ENCODE measurements at regions not wholly inside any gene's neighbourhood (a gene's known extent, or its start where the extent isn't known, plus 50 kb on each side); places are given as distances from the start of the nearest gene placed in this dataset.

DNA sequence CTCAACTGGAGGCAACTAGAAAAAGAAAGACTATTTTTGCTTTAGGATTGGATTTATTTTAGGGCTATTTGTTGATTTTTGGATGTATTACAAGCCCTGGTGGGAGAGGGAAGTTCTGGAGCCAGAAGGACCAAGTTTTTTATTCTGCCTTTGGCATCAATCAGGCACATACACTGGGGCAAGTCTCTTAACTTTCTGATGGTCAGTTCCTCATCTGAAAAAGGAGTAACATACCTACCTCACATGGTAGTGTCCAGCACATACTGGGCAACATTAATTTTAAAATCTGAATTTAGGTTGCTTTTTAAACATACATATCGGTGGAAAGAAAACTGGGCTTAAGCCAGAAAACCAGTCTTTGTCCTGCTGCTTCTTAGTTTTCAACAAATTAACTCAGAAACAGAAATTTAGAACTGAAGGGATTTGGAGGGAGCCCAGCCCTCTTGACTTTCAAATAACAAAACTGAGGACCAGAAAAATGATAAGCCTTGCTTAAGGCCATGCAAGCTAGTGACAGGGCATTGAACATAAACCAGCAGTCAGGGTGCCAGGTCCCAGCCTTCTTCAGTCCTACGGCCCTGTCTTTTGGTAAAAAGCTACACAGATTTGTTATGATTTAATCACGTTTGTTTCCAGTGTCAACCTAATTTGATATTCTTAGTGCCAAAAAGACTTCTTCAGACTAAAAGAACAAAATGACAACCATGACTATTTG, 90.2 kb upstream of the SLC38A2 start:
- no peak for DNase-seq

DNA sequence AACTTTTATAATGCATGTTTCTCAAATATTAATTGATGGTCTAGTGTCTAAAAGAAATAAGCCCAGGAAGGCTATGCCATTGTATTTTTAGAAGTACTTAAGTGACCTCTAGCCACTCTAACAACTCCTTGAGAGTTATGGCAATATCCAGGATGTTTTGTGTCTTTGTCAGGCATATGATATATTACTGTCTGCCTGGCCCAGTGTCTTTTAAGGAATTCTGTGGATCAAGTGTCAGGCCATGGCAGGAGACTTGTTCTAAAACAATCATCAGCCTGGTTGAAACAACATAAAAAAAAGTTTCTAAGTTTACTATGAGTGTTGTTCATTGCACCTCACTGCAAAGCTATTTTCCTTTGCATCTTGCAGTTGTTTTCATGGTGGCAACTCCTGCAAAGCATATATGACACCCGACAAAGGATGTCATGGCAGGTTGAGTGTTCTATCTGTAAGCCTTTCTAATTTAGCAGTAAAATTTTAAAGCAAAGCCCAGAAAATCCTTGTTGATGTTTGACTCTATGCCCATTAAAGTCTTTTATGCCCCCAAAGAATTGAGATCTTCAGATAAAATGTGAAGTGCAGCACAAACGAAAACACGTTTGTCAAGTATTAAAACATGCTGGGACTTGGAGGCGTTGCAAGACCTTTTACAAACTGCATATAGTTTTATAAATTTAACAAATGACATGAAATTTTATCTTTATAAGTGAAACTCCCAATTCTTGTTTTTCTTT, 89.5 kb upstream of the SLC38A2 start:
- DNase-seq = no peak

DNA sequence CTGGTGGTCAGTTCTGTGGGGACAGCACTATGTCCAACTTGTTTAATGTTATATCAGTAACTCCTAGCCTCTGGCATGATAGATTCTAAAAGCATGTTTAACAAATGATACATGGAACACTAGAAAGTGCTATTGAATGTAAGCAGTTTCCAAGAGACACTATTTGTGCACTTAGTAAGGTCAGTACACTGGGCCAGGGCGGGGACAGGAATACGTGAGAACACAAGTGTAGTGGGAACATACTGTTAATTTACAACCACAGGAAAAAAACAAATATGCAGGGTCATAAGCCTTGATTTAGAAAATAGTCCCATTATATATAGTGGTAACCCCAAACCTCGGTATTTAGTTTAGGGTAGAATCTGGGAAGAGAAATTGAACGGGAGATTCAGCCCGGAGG, 88.9 kb upstream of the SLC38A2 start:
- DNase-seq = no peak

DNA sequence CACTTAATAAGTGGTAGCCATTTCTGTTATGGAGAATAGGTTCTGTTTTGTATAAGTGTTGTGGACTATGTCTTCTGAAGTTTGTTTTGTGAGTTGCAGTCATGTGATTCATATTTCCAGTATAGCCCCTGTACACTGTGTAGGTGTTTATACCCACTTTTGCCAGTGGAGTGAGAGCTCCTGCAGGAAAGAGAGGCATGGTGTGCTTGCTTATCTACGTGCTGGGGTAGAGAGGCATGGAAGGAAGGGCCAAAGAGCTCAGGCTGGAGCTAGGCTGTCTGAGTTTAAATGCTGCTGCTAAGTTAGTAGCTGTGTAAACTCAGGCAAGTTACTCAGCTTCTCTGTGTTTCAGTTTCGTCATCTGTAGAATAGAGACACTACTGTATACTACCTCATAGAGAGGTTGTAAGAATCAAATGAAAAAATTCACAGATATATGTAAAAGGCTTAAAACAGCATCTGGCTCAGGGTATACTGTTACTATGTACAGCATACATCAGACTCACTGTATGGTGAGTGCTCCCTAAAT, 88.2 kb upstream of the SLC38A2 start:
- DNase-seq = no peak

DNA sequence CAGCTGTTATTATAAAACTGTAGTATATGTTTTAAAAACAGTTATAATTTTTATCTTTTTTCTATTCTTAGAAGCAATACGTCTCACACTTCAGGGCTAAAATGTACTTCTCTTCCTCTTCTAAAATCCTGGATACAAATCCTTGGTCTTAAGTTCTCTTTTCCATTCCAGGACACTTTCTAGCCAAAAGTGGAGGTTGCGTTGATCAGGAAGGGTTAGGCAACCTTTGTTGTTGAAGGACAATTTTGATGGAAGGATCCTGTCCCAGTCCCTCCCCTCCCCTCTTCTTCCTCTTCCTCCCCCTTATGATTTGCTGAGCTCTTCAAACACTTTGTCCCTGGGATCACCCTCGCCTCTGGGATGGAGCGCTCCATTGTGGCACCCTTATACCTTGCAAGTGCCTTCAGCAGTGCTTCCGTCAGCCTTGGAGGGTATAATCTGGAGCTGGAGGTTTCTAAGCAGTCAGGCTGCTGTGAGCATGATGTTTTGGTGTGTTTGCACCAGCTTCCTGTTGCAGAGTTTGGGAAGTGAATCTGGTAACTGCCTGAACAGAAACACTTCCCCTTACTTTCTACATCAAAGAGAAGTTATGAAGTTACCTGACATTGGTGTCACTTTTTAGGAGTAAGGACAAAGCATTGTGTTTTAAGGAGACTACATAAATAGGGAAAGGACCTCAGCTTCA, 87.4 kb upstream of the SLC38A2 start:
- no peak for DNase-seq

DNA sequence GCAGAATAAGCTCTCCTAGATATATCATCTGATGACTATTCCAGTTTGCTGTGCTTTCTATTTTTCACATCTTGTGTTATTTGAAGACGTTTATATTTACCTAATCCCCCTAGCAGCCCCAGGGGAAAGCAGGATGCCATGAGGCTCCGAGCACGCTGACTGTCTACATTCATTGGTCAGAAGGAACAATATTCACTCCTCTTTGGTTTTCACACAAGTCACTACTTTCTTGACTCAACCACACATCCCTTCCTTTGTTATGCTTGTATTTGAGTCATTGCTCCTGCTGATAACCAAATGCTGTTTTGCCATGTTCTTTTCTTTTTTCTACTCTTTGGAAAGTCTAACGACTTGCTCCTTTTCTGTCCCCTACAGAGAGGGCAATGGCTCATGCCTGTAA, 86.5 kb upstream of the SLC38A2 start:
- peak; percentile 4 for DNase-seq

DNA sequence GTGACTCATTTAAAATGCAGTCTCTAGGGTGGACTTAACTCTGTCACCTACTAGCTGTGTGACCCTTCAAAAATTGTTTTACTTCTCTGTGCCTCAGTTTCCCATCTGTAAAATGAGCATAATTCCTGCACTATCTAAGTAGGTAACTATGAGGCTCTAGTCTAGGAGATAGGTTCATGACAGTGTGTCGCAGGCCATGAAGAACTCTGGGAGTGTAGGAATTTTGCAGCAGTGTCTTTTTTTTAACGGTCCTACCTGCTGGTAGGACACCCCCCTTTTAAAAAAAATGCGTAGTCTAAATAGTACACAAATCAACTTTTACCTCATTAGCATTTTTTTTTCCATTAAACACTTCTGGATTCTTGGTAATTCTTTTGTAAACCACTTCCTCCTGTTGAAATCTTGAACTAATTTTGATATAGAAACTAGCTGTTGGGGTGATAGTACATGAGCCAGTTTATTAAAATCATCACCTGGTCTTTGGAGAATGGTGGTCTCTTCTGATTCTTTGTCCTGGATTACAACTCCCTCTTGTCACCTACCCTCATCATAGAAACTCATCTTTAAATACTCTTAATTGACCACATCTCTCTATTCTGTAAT, 86.0 kb upstream of the SLC38A2 start:
- no peak for DNase-seq

DNA sequence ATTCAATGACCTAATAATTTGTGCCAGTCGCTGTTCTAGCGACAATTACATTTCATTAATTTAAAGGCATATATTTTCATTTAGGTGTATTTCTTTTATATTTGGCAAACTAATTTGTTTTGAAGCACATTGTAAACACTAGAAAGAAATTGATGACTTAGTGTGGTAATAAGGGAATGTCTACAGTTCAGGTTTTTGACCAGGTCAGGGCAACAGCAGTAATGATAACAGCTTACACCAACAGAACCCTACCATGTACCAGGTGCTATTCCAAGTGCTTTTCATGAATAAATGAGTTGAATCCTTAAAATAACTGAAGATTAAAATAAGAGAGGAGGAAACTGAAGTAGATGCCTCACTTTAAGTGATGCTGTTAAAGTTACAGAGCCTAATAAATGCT, 85.4 kb upstream of the SLC38A2 start:
- no peak for DNase-seq

DNA sequence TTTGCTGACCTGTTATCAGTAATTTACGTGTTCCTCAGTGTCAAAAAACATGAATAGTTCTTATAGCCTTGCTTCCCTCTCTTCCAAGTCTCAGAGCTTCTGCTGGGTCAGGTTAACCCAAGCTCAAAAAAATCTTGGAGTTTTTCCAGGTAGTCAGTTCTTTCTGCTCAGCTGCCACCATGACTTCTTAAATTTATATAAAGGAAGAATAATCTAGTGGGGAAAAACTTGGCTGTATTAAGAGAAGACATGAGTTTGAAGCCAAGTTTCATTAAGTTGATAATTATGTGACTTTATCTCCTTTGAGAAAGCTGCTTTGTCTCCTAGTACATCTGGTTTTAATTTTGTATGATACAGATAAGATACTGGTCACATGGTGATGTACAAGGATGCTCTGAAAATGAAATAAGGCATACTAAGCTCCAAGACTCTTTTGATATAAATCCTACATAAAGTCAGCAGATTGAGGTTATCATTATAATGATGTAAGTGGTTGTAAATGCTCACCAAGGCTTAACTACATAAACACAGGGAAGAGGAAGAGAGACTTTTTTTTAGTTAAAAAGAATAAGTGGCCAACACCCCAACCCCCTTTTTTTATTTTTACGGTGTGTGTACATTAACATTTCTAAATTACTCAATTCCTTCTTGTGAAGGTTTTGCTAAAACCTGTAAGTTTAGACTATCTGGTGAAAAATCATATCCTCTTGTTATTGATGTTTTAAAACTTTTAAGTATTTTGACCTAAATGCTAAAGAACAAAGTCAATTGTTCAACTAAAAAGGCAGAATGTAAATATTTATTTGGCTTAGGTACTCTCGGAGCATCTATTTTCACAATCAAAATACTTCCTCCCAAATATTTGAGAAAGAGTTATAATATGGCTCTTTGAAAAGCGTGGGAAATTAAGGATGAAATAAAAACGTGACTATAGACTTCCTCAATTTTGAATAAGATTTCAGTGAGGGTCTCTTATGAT, 84.1 kb upstream of the SLC38A2 start:
- DNase-seq = no peak

DNA sequence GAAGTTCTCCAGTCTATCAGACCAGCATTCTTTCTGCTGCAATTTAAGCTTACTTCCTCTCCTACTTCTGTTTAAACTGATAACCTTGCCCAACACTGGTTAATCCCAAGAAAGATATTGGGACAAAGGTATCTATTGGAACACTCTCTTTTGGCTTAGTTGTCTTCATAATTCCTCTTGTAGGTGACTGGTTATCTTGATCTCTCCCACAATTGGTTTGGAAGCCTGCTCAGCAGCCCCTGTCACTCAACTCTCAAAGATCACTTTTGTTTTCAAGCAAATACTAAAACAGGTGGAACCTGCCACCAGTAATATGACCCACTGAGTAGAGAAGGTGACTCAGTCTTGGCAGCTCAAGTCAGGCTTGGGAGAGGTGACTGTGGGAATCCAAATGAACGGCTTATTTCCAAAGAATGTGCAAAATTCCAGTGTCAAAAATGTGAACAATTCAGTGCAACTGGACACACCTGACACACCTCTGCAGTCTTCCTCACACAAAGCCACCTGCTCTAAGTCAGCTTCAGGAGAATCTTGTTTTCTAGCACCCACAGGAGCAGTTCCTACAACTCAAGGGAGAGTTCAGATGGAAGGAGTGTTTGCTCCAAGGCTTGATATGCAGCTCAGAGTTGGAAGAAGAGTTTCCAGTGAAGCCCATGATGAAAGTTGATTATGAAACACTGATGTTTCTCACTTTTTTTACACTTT, 83.2 kb upstream of the SLC38A2 start:
- DNase-seq = no peak

DNA sequence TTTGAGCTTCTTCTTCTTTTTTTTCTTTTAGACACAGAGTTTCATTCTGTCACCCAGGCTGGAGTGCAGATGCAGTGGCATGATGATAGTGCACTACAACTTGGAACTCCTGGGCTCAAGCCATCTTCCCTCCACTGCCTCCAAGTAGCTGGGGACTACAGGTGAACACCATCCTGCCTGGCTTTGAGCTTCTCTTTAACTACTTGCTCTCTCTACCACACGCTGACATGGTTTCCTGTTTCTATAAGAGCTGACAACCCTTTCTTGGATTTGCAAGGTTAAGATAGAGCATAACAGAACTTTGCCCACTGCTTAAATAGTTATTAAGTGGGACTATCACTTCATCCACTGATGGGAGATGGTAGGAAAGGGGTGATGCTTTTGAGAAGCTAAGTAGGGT, 82.4 kb upstream of the SLC38A2 start:
- DNase-seq = no peak

DNA sequence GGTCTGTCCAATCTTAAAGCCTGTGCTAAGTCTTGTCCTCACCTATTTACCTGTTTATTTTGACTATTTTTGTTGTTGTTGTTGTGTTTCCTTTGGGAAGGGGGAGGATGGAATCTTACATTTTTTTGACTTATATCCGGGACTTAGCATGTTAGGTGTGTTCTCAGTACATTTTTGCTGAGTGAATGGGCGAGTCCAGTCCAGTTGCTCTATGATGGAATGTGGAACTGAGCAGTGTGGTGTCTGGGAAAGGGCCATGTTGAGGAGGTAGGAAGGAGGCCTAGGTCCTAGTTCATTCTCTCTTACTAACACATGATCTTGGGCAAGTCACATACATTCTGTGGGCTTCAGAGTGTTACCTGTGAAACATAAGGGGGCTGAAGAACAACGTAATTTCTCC, 80.9 kb upstream of the SLC38A2 start:
- DNase-seq = no peak

DNA sequence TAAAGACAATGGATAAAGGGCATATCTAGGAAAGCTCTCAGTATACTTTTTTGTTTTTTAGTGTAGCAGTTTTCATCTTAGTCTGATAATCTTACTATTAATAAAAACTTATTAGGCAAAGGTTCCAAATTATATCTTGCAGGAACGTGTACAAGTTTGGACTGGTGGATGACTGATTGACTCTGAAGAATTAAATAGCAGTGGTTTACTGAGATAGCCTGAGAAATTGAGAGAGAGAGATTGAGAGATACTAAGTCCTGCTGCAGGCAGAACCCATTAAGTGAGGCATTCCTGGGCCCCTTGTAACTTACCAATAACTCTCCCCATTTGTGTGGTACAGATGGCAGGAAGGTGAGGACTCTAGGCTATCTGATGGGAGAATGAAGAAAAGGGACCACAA, 80.2 kb upstream of the SLC38A2 start:
- DNase-seq = no peak

DNA sequence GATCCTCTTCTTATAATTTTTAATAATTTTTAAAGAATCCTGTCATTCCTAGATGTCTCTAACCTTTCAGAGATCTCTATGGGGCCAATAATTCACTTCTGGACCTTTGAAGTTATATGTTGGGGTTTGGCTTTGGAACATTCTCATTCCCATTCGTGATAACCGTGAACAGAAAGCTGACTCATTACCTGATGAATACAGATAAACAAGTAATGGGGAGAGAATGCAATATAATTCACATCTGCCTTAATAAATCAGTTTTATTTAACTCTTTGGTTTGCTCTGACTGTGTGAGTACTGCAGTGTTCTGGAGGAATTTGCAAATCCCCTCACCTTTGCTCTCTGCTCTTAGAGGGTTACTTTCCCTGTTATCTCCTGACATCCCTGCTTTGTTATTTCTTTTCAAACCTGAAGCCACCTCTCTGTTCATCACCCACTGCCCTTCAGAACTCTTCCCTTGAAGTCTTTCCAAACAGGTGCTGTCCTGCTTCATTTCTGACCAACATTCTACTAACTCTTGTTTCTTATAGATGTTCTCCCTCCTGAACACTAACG, 79.6 kb upstream of the SLC38A2 start:
- DNase-seq = no peak

DNA sequence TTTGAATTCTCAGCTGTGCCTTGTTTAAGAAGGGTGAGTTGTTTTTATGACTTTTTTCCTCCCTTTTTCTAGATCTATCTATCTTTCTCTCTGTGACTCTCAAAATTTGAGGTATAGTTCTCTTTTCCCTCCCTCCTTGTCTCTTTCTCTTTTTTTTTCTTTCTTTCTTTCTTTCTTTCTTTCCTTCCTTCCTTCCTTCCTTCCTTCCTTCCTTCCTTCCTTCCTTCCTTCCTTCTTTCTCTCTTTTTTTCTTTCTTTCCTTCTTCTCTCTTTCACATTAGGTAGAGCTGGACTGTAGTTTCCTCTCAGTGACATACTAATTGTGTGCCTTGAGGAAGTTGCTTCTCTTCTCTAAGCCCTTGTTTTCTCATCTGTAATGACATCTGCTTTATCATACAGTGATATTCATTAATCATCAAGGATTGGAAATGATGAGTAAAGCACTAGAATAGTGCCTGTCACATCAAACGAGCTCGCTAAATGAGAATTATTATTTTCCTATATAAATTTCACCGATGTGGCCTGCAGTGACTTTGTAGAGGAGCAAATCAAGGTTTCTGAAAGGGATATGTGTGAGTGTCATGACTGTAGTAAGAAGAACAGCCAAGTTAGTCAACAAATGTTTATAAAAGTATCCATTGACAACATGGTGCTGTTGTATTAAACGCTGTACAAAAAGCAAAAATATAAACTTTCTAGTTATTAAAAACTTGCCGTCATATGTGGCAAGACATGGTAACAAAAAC, 78.9 kb upstream of the SLC38A2 start:
- DNase-seq = no peak

DNA sequence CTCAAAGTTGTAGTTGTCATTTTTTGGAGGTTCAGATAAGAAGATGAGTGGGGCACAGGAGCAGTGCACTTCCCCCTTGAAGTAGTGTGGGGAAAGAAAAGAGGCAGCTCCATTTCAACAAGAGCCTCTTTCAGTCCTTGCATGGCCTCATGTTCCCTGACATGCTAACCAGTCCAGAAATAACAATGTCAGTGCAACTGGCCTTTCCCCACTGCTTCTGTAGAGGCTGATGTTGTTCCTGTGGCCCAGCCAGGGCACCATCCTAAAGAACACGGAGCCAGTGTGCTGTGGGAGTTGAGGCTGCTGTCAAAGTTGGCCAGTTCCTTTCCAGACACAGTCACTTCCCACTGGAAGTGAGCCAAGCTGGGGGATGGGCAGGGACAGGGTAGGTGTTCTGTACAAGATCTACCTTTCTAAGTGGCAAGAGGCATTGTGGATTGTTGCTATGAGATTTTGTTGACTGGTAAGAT, 77.7 kb upstream of the SLC38A2 start:
- no peak for DNase-seq

DNA sequence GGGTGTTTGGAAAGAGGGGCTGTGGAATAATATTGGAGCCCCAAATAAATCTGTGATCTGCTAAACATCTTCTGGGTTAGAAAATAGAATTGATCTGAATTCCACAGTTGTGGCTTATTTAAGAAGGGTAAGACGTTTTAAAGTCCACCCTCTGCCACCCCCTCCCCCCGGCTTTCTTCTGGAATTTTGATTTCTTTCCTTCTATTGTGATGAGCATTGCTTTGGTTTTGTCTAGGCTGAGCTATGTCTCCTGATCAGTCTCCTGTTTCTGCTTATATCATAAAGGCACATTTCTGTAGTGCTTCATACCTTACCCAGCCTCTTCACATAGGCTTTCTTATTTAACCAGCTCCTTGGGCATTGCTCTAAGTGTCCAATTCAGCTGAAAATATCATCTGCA, 77.3 kb upstream of the SLC38A2 start:
- DNase-seq = no peak

DNA sequence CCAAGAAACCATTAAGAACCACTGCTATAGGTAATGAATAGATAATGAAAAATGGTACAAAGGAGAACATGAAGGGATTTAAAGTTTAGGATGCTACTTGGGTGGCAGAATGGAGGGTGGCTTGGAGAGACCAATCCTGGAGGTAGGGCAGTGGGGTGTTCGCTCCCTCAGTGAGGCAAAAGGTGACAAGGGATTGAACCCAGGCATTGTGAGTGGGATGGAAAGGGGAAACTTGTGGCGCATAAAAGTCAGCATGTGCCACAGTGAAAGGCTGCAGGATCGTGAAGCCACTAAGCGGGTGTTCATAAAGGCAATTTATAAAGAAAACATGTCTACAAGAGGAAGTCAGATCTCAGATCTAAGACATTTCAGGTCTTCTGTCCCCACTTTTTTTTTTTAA, 76.7 kb upstream of the SLC38A2 start:
- no peak for DNase-seq

DNA sequence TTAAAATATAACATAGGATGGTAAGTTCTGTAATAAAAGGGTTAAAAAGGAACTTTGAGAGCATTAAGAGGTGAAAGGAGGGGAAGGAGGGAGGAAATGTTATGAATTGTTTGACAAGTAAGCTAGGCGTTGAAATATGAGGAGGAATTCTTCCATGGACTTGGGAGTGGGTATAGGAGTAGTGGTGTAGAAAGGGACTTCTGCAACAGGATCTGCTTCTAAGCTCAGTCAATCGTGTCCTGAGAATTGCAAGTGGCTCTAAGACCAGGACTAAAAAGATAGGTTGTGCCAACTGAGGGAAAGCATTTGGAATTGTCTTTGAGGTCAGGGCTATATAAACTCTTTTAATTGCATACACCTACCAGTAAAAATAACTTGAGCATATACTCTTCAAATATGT, 74.1 kb upstream of the SLC38A2 start:
- no peak for DNase-seq

DNA sequence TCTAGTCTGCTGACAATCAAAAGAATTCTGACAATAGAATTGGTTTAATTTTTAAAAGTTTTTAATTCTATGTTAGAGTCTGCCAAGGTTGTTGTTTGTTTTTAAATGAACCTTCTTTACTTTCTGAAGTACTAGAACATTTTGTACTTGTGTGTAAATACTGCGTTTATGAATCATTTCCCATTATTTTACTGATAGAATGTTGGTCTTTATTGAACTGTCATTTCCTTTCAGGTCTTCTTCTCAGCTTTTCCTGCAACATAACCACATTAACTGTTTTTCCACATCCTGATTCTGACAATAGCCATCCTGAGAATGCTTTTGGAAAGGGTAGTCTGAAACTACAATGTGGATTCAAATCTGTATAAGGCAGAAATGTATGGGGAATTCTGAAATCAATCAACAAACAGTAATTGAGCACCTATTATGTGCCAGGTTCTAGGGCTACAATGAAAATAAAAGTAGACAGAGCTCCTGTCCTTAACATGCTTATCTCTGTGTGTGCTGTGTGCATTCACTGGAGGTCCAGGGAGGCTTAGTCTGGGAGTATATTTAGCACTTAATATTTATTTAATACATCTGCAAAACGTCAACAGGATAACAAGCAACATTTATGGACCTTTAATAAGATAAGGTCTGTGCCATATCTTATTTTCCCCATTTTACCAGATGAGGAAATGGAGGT, 73.1 kb upstream of the SLC38A2 start:
- DNase-seq = no peak
